GM21367 (cell line): ENCODE measurements at regions not wholly inside any gene's neighbourhood (a gene's known extent, or its start where the extent isn't known, plus 50 kb on each side); places are given as distances from the start of the nearest gene placed in this dataset.

ENCODE experiments used
- ATAC-seq: cut with Tn5 transposase; IDR thresholded peaks from one replicate; pipeline ENCODE4 v1.9.1; 2021; ENCODE audit not compliant: unreplicated experiment

- ATAC-seq, result no peak
These were observed 323.7 kb downstream of the RPS24 start for GRCh38 chr10:78357141-78358063.

- no peak for ATAC-seq
These were observed 324.7 kb downstream of the RPS24 start for GRCh38 chr10:78358351-78358750.

- ATAC-seq, result no peak
These were observed 325.3 kb downstream of the RPS24 start for GRCh38 chr10:78358982-78359381.

GRCh38 chr10:78359640-78360091 is 326.0 kb downstream of the RPS24 start:
- no peak for ATAC-seq

- ATAC-seq, result no peak
These were observed 326.6 kb downstream of the RPS24 start for GRCh38 chr10:78360284-78360683.

GRCh38 chr10:78361031-78361430 is 327.4 kb downstream of the RPS24 start:
- ATAC-seq, result no peak

GRCh38 chr10:78362406-78363022 is 328.9 kb downstream of the RPS24 start:
- no peak for ATAC-seq

- ATAC-seq, result no peak
These were observed 329.5 kb downstream of the RPS24 start for GRCh38 chr10:78363190-78363589.

GRCh38 chr10:78365694-78366093 is 332.0 kb downstream of the RPS24 start:
- ATAC-seq, result no peak

GRCh38 chr10:78366663-78367411 is 333.2 kb downstream of the RPS24 start:
- no peak for ATAC-seq

- ATAC-seq, result no peak
These were observed 334.1 kb downstream of the RPS24 start for GRCh38 chr10:78367751-78368150.

GRCh38 chr10:78371136-78371535 is 337.5 kb downstream of the RPS24 start:
- no peak for ATAC-seq

- no peak for ATAC-seq
These were observed 339.1 kb downstream of the RPS24 start for GRCh38 chr10:78372806-78373205.

GRCh38 chr10:78374331-78375028 is 340.8 kb downstream of the RPS24 start:
- no peak for ATAC-seq

GRCh38 chr10:78375854-78376785 is 342.5 kb downstream of the RPS24 start:
- no peak for ATAC-seq

GRCh38 chr10:78377356-78377755 is 343.7 kb downstream of the RPS24 start:
- no peak for ATAC-seq

GRCh38 chr10:78378192-78378591 is 344.5 kb downstream of the RPS24 start:
- no peak for ATAC-seq

GRCh38 chr10:78381107-78381506 is 347.4 kb downstream of the RPS24 start:
- ATAC-seq, result no peak

- ATAC-seq, result no peak
These were observed 348.4 kb downstream of the RPS24 start for GRCh38 chr10:78382047-78382446.

- no peak for ATAC-seq
These were observed 349.1 kb downstream of the RPS24 start for GRCh38 chr10:78382772-78383171.
